Endothelial cell of umbilical vein (primary cell): ENCODE measurements at regions not wholly inside any gene's neighbourhood (a gene's known extent, or its start where the extent isn't known, plus 50 kb on each side); places are given as distances from the start of the nearest gene placed in this dataset.

Source experiments
- EZH2 ChIP-seq: IDR thresholded peaks from 2 replicates; pipeline ENCODE4 v1.6.1; 2012; ENCODE audit warnings: borderline replicate concordance, low read depth, mild to moderate bottlenecking, moderate library complexity, low read length, inconsistent platforms; ENCODE audit not compliant: severe bottlenecking
- FOS ChIP-seq: IDR thresholded peaks from 2 replicates; pipeline ENCODE4 v1.6.1; 2011; ENCODE audit warnings: mild to moderate bottlenecking, low read length, moderate library complexity, borderline replicate concordance; ENCODE audit not compliant: insufficient read depth
- GATA2 ChIP-seq: IDR thresholded peaks from 2 replicates; pipeline ENCODE4 v1.7.0; 2011; ENCODE audit warnings: low read depth, mild to moderate bottlenecking, moderate library complexity, mixed read lengths, low read length; ENCODE audit not compliant: insufficient read length, insufficient read depth
- JUN ChIP-seq: IDR thresholded peaks from 2 replicates; pipeline ENCODE4 v1.6.1; 2011; ENCODE audit warnings: borderline replicate concordance, low read depth; ENCODE audit not compliant: insufficient read length, insufficient read depth
- MYC ChIP-seq: IDR thresholded peaks from one replicate; pipeline ENCODE4 v1.6.1; 2011; ENCODE audit warnings: mild to moderate bottlenecking, low read depth, low read length
- POLR2A ChIP-seq: IDR thresholded peaks from 2 replicates; pipeline ENCODE4 v1.6.1; 2012; ENCODE audit warnings: low read depth, mild to moderate bottlenecking, control low read depth, low read length
- POLR2AphosphoS5 ChIP-seq: IDR thresholded peaks from 2 replicates; pipeline ENCODE4 v1.6.1; 2012; ENCODE audit warnings: low read depth, mild to moderate bottlenecking, control low read depth, low read length, moderate library complexity; ENCODE audit not compliant: insufficient read depth
- TF ChIP-seq, protein P1 (sequence below), 2 donors: IDR thresholded peaks; 1 replicate in 1 of 2; 2 replicates in 1 of 2; pipeline ENCODE4 v1.5.1; 2011; ENCODE audit warnings: low read length in 2 of 2, mild to moderate bottlenecking in 2 of 2, moderate library complexity in 2 of 2, control low read depth in 1 of 2, inconsistent platforms in 1 of 2, low read depth in 1 of 2; ENCODE audit not compliant: insufficient read depth in 1 of 2; ENCODE audit errors: extremely low read depth in 1 of 2
- TF ChIP-seq, protein P2 (sequence below): IDR thresholded peaks from 2 replicates; pipeline ENCODE4 v1.6.1; 2011; ENCODE audit not compliant: insufficient read depth, insufficient read length

DNA sequence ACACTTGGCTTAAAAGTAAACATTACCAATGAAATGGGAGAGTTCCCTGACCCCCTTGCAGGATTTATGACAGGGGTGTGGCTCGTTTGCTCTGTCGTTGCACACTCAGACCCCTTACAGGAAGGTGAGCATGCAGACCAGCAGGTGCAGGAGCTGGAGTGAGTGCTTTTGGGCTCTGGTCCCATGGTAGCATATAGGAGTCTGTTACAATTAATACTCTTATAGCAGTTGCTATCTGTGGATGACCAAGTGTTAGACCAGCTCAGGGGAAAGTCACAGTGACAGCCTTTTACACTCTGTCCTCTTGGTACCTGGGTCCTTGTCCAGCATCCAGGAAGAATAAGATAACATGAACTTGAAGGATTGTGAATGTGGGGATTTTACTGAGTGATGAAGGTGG, 1177.5 kb downstream of the NSUN3 start:
- TF ChIP-seq, protein P1, sequence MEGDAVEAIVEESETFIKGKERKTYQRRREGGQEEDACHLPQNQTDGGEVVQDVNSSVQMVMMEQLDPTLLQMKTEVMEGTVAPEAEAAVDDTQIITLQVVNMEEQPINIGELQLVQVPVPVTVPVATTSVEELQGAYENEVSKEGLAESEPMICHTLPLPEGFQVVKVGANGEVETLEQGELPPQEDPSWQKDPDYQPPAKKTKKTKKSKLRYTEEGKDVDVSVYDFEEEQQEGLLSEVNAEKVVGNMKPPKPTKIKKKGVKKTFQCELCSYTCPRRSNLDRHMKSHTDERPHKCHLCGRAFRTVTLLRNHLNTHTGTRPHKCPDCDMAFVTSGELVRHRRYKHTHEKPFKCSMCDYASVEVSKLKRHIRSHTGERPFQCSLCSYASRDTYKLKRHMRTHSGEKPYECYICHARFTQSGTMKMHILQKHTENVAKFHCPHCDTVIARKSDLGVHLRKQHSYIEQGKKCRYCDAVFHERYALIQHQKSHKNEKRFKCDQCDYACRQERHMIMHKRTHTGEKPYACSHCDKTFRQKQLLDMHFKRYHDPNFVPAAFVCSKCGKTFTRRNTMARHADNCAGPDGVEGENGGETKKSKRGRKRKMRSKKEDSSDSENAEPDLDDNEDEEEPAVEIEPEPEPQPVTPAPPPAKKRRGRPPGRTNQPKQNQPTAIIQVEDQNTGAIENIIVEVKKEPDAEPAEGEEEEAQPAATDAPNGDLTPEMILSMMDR (IDR thresholded peaks at IDR 0.05; ENCODE audit: extremely low read depth in 1 of 2, insufficient read depth in 1 of 2, low read depth in 1 of 2, low read length in 2 of 2) = no peak
- TF ChIP-seq POLR2A = no peak
- no peak for TF ChIP-seq POLR2AphosphoS5
- TF ChIP-seq EZH2 = no peak
- TF ChIP-seq MYC = no peak
- no peak for TF ChIP-seq JUN
- TF ChIP-seq, protein P2, sequence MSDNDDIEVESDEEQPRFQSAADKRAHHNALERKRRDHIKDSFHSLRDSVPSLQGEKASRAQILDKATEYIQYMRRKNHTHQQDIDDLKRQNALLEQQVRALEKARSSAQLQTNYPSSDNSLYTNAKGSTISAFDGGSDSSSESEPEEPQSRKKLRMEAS = no peak
- TF ChIP-seq FOS = no peak
- no peak for TF ChIP-seq GATA2
